ENCODE measurements at regions not wholly inside any gene's neighbourhood (a gene's known extent, or its start where the extent isn't known, plus 50 kb on each side); places are given as distances from the start of the nearest gene placed in this dataset.

GRCh38 chr15:36175741-36176291, 403.6 kb upstream of the CDIN1 start:
- no peak for TF ChIP-seq CTCF (IDR thresholded peaks at IDR 0.05; ENCODE audit: insufficient read depth, low read length, poor library complexity, severe bottlenecking)
- no peak overlapping the region for H3K4me3 ChIP-seq (ENCODE audit: low read depth, low read length)
- DNase-seq (ENCODE audit: low read depth) = no peak
- H3K36me3 ChIP-seq (ENCODE audit: control insufficient read depth, insufficient read depth, low read length) = no peaks in the 10 kb centered on the region
- no peaks in the 10 kb centered on the region for H3K27me3 ChIP-seq (ENCODE audit: control insufficient read depth, insufficient read depth, low read length)

GRCh38 chr15:36177590-36178302, 401.7 kb upstream of the CDIN1 start:
- no peak for TF ChIP-seq CTCF (IDR thresholded peaks at IDR 0.05; ENCODE audit: insufficient read depth, low read length, poor library complexity, severe bottlenecking)
- no peak for DNase-seq (ENCODE audit: low read depth)
- Histone ChIP-seq H3K27me3 (ENCODE audit: control insufficient read depth, insufficient read depth, low read length) (no peaks in the 10 kb centered on the region), H3K36me3 (ENCODE audit: control insufficient read depth, insufficient read depth, low read length) (no peaks in the 10 kb centered on the region), H3K4me3 (ENCODE audit: low read depth, low read length) (no peak overlapping the region)

- no peak for DNase-seq (ENCODE audit: low read depth)
These were observed 401.2 kb upstream of the CDIN1 start for GRCh38 chr15:36178303-36178633.

GRCh38 chr15:36183201-36183600, 396.2 kb upstream of the CDIN1 start:
- Histone ChIP-seq H3K36me3 (ENCODE audit: control insufficient read depth, insufficient read depth, low read length) (no peaks in the 10 kb centered on the region), H3K4me3 (ENCODE audit: low read depth, low read length) (no peak overlapping the region), H3K27me3 (ENCODE audit: control insufficient read depth, insufficient read depth, low read length) (no peaks in the 10 kb centered on the region)
- DNase-seq (ENCODE audit: low read depth) = no peak
- TF ChIP-seq CTCF (IDR thresholded peaks at IDR 0.05; ENCODE audit: insufficient read depth, low read length, poor library complexity, severe bottlenecking) = no peak

More at GRCh38 chr15:36178303-36178633, 401.2 kb upstream of the CDIN1 start:
- Histone ChIP-seq H3K36me3 (ENCODE audit: control insufficient read depth, insufficient read depth, low read length) (no peaks in the 10 kb centered on the region), H3K4me3 (ENCODE audit: low read depth, low read length) (no peak overlapping the region), H3K27me3 (ENCODE audit: control insufficient read depth, insufficient read depth, low read length) (no peaks in the 10 kb centered on the region)
- TF ChIP-seq CTCF (IDR thresholded peaks at IDR 0.05; ENCODE audit: insufficient read depth, low read length, poor library complexity, severe bottlenecking) = no peak

GRCh38 chr15:36185438-36185837, 394.0 kb upstream of the CDIN1 start:
- H3K36me3 ChIP-seq (ENCODE audit: control insufficient read depth, insufficient read depth, low read length) = no peaks in the 10 kb centered on the region
- no peaks in the 10 kb centered on the region for H3K27me3 ChIP-seq (ENCODE audit: control insufficient read depth, insufficient read depth, low read length)
- no peak for TF ChIP-seq CTCF (IDR thresholded peaks at IDR 0.05; ENCODE audit: insufficient read depth, low read length, poor library complexity, severe bottlenecking)
- no peak for DNase-seq (ENCODE audit: low read depth)
- H3K4me3 ChIP-seq (ENCODE audit: low read depth, low read length) = no peak overlapping the region

GRCh38 chr15:36185845-36186244, 393.6 kb upstream of the CDIN1 start:
- DNase-seq (ENCODE audit: low read depth) = no peak
- H3K27me3 ChIP-seq (ENCODE audit: control insufficient read depth, insufficient read depth, low read length) = no peaks in the 10 kb centered on the region
- TF ChIP-seq CTCF (IDR thresholded peaks at IDR 0.05; ENCODE audit: insufficient read depth, low read length, poor library complexity, severe bottlenecking) = no peak
- H3K4me3 ChIP-seq (ENCODE audit: low read depth, low read length) = no peak overlapping the region
- no peaks in the 10 kb centered on the region for H3K36me3 ChIP-seq (ENCODE audit: control insufficient read depth, insufficient read depth, low read length)
